ENCODE measurements at regions not wholly inside any gene's neighbourhood (a gene's known extent, or its start where the extent isn't known, plus 50 kb on each side); places are given as distances from the start of the nearest gene placed in this dataset.
A peak's percentile ranks its signal among the peaks of the same experiment; 100 is the strongest.

DNA sequence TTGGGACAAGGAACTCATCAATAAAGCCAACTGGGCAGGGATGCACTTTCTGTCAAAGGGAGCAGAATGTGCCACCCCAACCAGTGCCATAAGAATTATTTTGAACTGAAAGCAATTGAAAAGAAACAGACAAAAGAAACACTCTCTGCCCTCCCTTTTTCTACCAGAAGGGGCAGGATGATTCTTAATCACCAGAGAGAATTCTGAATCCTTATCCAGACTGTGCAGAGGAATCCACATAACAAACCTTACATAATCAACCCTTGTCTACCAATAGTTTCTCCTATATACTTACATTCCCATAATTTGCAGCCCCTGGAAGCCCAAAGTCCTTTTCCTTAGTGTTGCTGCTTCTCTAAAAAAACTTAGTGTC is 520.7 kb upstream of the NBEA start:
- no peak for DNase-seq (ENCODE audit: low read depth, low spot score)
- CTCF ChIA-PET, result no interaction called here
- POLR2A ChIA-PET, result no interaction called here

DNA sequence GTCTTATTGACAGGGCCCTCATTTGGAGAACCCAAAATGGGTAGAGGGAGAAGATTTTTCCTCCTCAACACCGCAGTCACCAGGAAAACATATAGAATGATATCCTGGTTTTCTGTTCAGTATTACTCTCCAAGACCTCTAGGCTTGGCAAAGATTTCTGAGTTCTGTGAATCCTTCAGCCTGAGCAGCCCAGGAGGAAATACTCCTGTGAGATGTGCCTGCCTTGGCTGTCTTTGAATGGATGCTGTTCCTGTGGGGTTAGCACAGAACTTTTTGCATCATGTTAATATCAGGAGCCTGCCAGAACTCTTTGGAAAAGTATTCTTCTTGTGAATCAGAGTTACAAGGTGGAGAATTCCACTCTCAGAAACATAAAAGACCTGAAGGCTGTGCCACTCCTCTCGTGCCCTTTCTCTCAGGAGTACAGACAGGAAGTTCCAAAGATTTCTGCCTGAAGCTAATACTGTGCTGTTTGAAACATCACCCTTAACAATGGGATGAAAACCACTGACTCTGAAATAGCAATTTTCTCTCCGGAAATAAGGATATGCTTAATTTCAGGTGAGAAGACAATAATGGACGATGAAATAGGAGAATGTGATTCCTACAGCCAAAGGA is 520.1 kb upstream of the NBEA start:
- no TSS peak for BruUV-seq (replicated peaks)
- Histone ChIP-seq H3K27ac (ENCODE audit: low read depth, low read length) (no peak overlapping the region), H3K79me2 (ENCODE audit: insufficient read depth, low read length) (no peaks in the 10 kb centered on the region), H3K9ac (ENCODE audit: low read length) (no peak overlapping the region), H3K27me3 (ENCODE audit: insufficient read depth, low read length) (no peaks in the 10 kb centered on the region), H3K9me3 (ENCODE audit: control insufficient read depth in 1 of 2, insufficient read depth in 1 of 2, low read depth in 1 of 2, low read length in 2 of 2) (no peaks in the 10 kb centered on the region), H3K9me2 (ENCODE audit: insufficient read depth) (no peaks in the 10 kb centered on the region), H3K4me3 (replicated peaks in 1 of 2; ENCODE audit: low read depth in 1 of 2, low read length in 2 of 2) (no peak overlapping the region), H3K4me2 (ENCODE audit: low read length) (no peak overlapping the region), H4K20me1 (ENCODE audit: insufficient read depth) (no peaks in the 10 kb centered on the region), H3K4me1 (ENCODE audit: control insufficient read depth in 1 of 2, insufficient read depth in 2 of 2, low read length in 2 of 2) (no peaks in the 10 kb centered on the region), H2AFZ (ENCODE audit: low read depth, low read length, poor library complexity, severe bottlenecking) (no peak overlapping the region), H3K36me3 (ENCODE audit: control insufficient read depth in 1 of 2, insufficient read depth in 2 of 2, low read length in 2 of 2) (no peaks in the 10 kb centered on the region)
- TF ChIP-seq ZNF274 (IDR thresholded peaks at IDR 0.05; ENCODE audit: low read depth, low read length), result no peak
- no peak for TF ChIP-seq RAD21 (IDR thresholded peaks at IDR 0.05; ENCODE audit: low read depth)
- TF ChIP-seq POLR2AphosphoS5 (IDR thresholded peaks at IDR 0.05; ENCODE audit: low read depth, low read length), result no peak
- TF ChIP-seq, protein P1, sequence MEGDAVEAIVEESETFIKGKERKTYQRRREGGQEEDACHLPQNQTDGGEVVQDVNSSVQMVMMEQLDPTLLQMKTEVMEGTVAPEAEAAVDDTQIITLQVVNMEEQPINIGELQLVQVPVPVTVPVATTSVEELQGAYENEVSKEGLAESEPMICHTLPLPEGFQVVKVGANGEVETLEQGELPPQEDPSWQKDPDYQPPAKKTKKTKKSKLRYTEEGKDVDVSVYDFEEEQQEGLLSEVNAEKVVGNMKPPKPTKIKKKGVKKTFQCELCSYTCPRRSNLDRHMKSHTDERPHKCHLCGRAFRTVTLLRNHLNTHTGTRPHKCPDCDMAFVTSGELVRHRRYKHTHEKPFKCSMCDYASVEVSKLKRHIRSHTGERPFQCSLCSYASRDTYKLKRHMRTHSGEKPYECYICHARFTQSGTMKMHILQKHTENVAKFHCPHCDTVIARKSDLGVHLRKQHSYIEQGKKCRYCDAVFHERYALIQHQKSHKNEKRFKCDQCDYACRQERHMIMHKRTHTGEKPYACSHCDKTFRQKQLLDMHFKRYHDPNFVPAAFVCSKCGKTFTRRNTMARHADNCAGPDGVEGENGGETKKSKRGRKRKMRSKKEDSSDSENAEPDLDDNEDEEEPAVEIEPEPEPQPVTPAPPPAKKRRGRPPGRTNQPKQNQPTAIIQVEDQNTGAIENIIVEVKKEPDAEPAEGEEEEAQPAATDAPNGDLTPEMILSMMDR (IDR thresholded peaks at IDR 0.05 in 2 of 3, conservative IDR thresholded peaks at IDR 0.05 in 1 of 3; ENCODE audit: borderline replicate concordance in 1 of 3, insufficient read depth in 1 of 3, low read depth in 2 of 3, low read length in 2 of 3), result no peak
- TF ChIP-seq JUND (IDR thresholded peaks at IDR 0.05), result no peak
- no peak for TF ChIP-seq EZH2phosphoT487 (IDR thresholded peaks at IDR 0.05; ENCODE audit: borderline replicate concordance)
- TF ChIP-seq, protein P2, sequence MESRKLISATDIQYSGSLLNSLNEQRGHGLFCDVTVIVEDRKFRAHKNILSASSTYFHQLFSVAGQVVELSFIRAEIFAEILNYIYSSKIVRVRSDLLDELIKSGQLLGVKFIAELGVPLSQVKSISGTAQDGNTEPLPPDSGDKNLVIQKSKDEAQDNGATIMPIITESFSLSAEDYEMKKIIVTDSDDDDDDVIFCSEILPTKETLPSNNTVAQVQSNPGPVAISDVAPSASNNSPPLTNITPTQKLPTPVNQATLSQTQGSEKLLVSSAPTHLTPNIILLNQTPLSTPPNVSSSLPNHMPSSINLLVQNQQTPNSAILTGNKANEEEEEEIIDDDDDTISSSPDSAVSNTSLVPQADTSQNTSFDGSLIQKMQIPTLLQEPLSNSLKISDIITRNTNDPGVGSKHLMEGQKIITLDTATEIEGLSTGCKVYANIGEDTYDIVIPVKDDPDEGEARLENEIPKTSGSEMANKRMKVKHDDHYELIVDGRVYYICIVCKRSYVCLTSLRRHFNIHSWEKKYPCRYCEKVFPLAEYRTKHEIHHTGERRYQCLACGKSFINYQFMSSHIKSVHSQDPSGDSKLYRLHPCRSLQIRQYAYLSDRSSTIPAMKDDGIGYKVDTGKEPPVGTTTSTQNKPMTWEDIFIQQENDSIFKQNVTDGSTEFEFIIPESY (IDR thresholded peaks at IDR 0.05; ENCODE audit: extremely low read depth, insufficient replicate concordance, low read length), result no peak
- intact Hi-C loops (cut with micrococcal nuclease), result no loop called here
- DNase-seq (ENCODE audit: low read depth, low spot score), result no peak
- CTCF ChIA-PET, result no interaction called here
- POLR2A ChIA-PET, result no interaction called here
- RAD21 ChIA-PET (ENCODE audit: low non-redundant PET in 1 of 2, low total read pairs in 2 of 2, uncharacterized antibody in 2 of 2, unreplicated experiment in 2 of 2), result no interaction called here
- ATAC-seq, result no peak

More for the DNA sequence above, 520.7 kb upstream of the NBEA start:
- no peaks in the 10 kb centered on the region for H3K9me2 ChIP-seq (ENCODE audit: insufficient read depth)
- RAD21 ChIA-PET (ENCODE audit: low non-redundant PET in 1 of 2, low total read pairs in 2 of 2, uncharacterized antibody in 2 of 2, unreplicated experiment in 2 of 2), result no interaction called here
- no peak for TF ChIP-seq EZH2 (IDR thresholded peaks at IDR 0.05)
- TF ChIP-seq, protein P1 (IDR thresholded peaks at IDR 0.05 in 2 of 3, conservative IDR thresholded peaks at IDR 0.05 in 1 of 3; ENCODE audit: borderline replicate concordance in 1 of 3, insufficient read depth in 1 of 3, low read depth in 2 of 3, low read length in 2 of 3), result peak in 2 of 3 experiments; percentile 42 to 43; a peak in 4 of 6 replicates
- no peaks in the 10 kb centered on the region for H4K20me1 ChIP-seq (ENCODE audit: insufficient read depth)
- no peak overlapping the region for H2AFZ ChIP-seq (ENCODE audit: low read depth, low read length, poor library complexity, severe bottlenecking)
- intact Hi-C loops (cut with micrococcal nuclease), result no loop called here
- H3K4me3 ChIP-seq (replicated peaks in 1 of 2; ENCODE audit: low read depth in 1 of 2, low read length in 2 of 2), result no peak overlapping the region
- no TSS peak for BruUV-seq (replicated peaks)
- no peak overlapping the region for H3K9ac ChIP-seq (ENCODE audit: low read length)
- no peak for ATAC-seq
- no peaks in the 10 kb centered on the region for H3K9me3 ChIP-seq (ENCODE audit: control insufficient read depth in 1 of 2, insufficient read depth in 1 of 2, low read depth in 1 of 2, low read length in 2 of 2)
- H3K4me2 ChIP-seq (ENCODE audit: low read length), result no peak overlapping the region
- no peak overlapping the region for H3K27ac ChIP-seq (ENCODE audit: low read depth, low read length)
- H3K4me1 ChIP-seq (ENCODE audit: control insufficient read depth in 1 of 2, insufficient read depth in 2 of 2, low read length in 2 of 2), result no peaks in the 10 kb centered on the region
- no peaks in the 10 kb centered on the region for H3K27me3 ChIP-seq (ENCODE audit: insufficient read depth, low read length)
- no peaks in the 10 kb centered on the region for H3K79me2 ChIP-seq (ENCODE audit: insufficient read depth, low read length)
- H3K36me3 ChIP-seq (ENCODE audit: control insufficient read depth in 1 of 2, insufficient read depth in 2 of 2, low read length in 2 of 2), result no peaks in the 10 kb centered on the region
